Brain microvascular endothelial cell (primary cell): ENCODE measurements at regions not wholly inside any gene's neighbourhood (a gene's known extent, or its start where the extent isn't known, plus 50 kb on each side); places are given as distances from the start of the nearest gene placed in this dataset.
A peak's percentile ranks its signal among the peaks of the same experiment; 100 is the strongest.

Experiments used
- DNase-seq: peaks from one replicate; pipeline ENCODE4 v3.0.0-alpha.2; 2020
- H3K27ac ChIP-seq: fragments of 250-450 bp; sonication (Bioruptor Pico); 2 replicates; pipeline ENCODE4 v1.5.1; 2020; ENCODE audit warnings: mild to moderate bottlenecking, moderate library complexity
- H3K27me3 ChIP-seq: fragments of 250-450 bp; sonication (Bioruptor Pico); replicated peaks from 2 replicates; pipeline ENCODE4 v1.5.1; 2020; ENCODE audit warnings: mild to moderate bottlenecking
- H3K36me3 ChIP-seq: fragments of 250-450 bp; sonication (Bioruptor Pico); replicated peaks from 2 replicates; pipeline ENCODE4 v1.5.1; 2020; ENCODE audit warnings: mild to moderate bottlenecking
- H3K4me3 ChIP-seq: 2 replicates; pipeline ENCODE4 v1.5.1; 2011; ENCODE audit warnings: low read depth, mild to moderate bottlenecking, control low read depth, low read length, moderate library complexity
- CTCF ChIP-seq: IDR thresholded peaks from 2 replicates; pipeline ENCODE4 v1.5.1; 2011; ENCODE audit warnings: low read depth, mild to moderate bottlenecking, moderate library complexity, low read length, control low read depth, inconsistent platforms; ENCODE audit errors: missing control alignments
- in situ Hi-C: cut with HindIII; loops from 2 replicates; pipeline ENCODE4 v1.10.0; 2017; ENCODE audit warnings: low sequenced_read_pairs, low pct_ligation_motif_present

GRCh38 chr14:58736606-58737005 lies 98.8 kb downstream of the DACT1 start:
- Histone ChIP-seq H3K27me3 (no peaks in the 10 kb centered on the region), H3K36me3 (no peaks in the 10 kb centered on the region), H3K27ac (no peak overlapping the region), H3K4me3 (no peak overlapping the region)
- TF ChIP-seq CTCF = no peak
- DNase-seq = no peak
- in situ Hi-C loops = no loop called here

- H3K4me3 ChIP-seq = no peak overlapping the region
- H3K36me3 ChIP-seq = no peaks in the 10 kb centered on the region
- TF ChIP-seq CTCF = no peak
- DNase-seq = no peak
- in situ Hi-C loops = no loop called here
- H3K27ac ChIP-seq = peak overlapping the region; percentile 34
- no peaks in the 10 kb centered on the region for H3K27me3 ChIP-seq
These were observed 99.7 kb downstream of the DACT1 start for GRCh38 chr14:58737511-58737910.

- no peak for TF ChIP-seq CTCF
These were observed 100.6 kb downstream of the DACT1 start for GRCh38 chr14:58738189-58738836.

GRCh38 chr14:58738876-58739275 lies 101.1 kb downstream of the DACT1 start:
- Histone ChIP-seq H3K27ac (peak overlapping the region; percentile 39), H3K36me3 (no peaks in the 10 kb centered on the region), H3K27me3 (no peaks in the 10 kb centered on the region), H3K4me3 (no peak overlapping the region)
- DNase-seq = no peak
- in situ Hi-C loops = no loop called here
- no peak for TF ChIP-seq CTCF

More at GRCh38 chr14:58738189-58738836, 100.6 kb downstream of the DACT1 start:
- H3K27me3 ChIP-seq = no peaks in the 10 kb centered on the region
- peak; percentile 89 for DNase-seq
- H3K4me3 ChIP-seq = no peak overlapping the region
- no peaks in the 10 kb centered on the region for H3K36me3 ChIP-seq
- peak overlapping the region; percentile 39 for H3K27ac ChIP-seq
- in situ Hi-C loops = no loop called here

- Histone ChIP-seq H3K4me3 (no peak overlapping the region), H3K27me3 (no peaks in the 10 kb centered on the region), H3K27ac (no peak overlapping the region), H3K36me3 (no peaks in the 10 kb centered on the region)
- no peak for TF ChIP-seq CTCF
- in situ Hi-C loops = no loop called here
- no peak for DNase-seq
These were observed 101.9 kb downstream of the DACT1 start for GRCh38 chr14:58739674-58740073.

GRCh38 chr14:58740379-58740935 lies 102.7 kb downstream of the DACT1 start:
- Histone ChIP-seq H3K36me3 (no peaks in the 10 kb centered on the region), H3K4me3 (no peak overlapping the region), H3K27ac (no peak overlapping the region), H3K27me3 (no peaks in the 10 kb centered on the region)
- DNase-seq = no peak
- no peak for TF ChIP-seq CTCF
- in situ Hi-C loops = no loop called here
